B cell (primary cell): ENCODE measurements at regions not wholly inside any gene's neighbourhood (a gene's known extent, or its start where the extent isn't known, plus 50 kb on each side); places are given as distances from the start of the nearest gene placed in this dataset.
"Not testable (repeated sequence)": the region's sequence is repeated elsewhere in the genome, so short reads cannot be mapped to it uniquely, and the experiment has no call there.

ENCODE experiments used
- ATAC-seq: fragments of 200-7000 bp; cut with Tn5 transposase; one replicate; pipeline ENCODE4 v1.10.0; 2021; ENCODE audit warnings: low read depth, mild to moderate bottlenecking, moderate number of reproducible peaks, moderate library complexity
- CTCF ChIA-PET: fragments of 350-600 bp; sonication (Branson Sonifier 250); formaldehyde crosslinking; loops from one replicate; lab custom pipeline; 2021; ENCODE audit warnings: antibody characterized with exemption, inconsistent platforms; lab: Charles Lee
- POLR2A ChIA-PET: fragments of 350-600 bp; sonication (Branson Sonifier 250); formaldehyde crosslinking; loops from one replicate; lab custom pipeline; 2021; ENCODE audit warnings: antibody characterized with exemption; lab: Charles Lee
- DNase-seq: peaks from one replicate; pipeline ENCODE4 v3.0.0; 2013
- H2AFZ ChIP-seq: 2 replicates; pipeline ENCODE4 v1.6.1; 2012; ENCODE audit warnings: mild to moderate bottlenecking, low read depth, low read length; ENCODE audit not compliant: insufficient read depth, poor library complexity, severe bottlenecking
- H3K27ac ChIP-seq, 2 donors: 1 replicate in 1 of 2; 2 replicates in 1 of 2; pipeline ENCODE4 v1.5.1; 2012 to 2013; ENCODE audit warnings: low read length in 2 of 2, mild to moderate bottlenecking in 2 of 2, moderate library complexity in 1 of 2
- H3K27me3 ChIP-seq, 4 experiments: fragments of 200-600 bp in 1 of 4; sonication (generic) in 1 of 4; replicated peaks in 1 of 4; 1 replicate in 2 of 4; 2 replicates in 2 of 4; pipeline versions ENCODE4 v1.6.1 to v1.7.0; 2013 to 2016; ENCODE audit warnings: low read length in 3 of 4, mild to moderate bottlenecking in 2 of 4, mixed read lengths in 1 of 4, moderate library complexity in 1 of 4; ENCODE audit not compliant: insufficient read depth in 4 of 4, control insufficient read depth in 3 of 4; ENCODE audit errors: control extremely low read depth in 1 of 4
- H3K36me3 ChIP-seq, 2 experiments: replicated peaks in 1 of 2; 1 replicate in 1 of 2; 2 replicates in 1 of 2; pipeline versions ENCODE4 v1.6.1 to v1.7.1; 2013; ENCODE audit warnings: low read length in 1 of 2; ENCODE audit not compliant: insufficient read depth in 2 of 2, control insufficient read depth in 1 of 2; ENCODE audit errors: control extremely low read depth in 1 of 2, extremely low read depth in 1 of 2
- H3K4me1 ChIP-seq, 2 donors: fragments of 200-600 bp in 1 of 2; sonication (generic) in 1 of 2; 1 replicate in 1 of 2; 2 replicates in 1 of 2; pipeline versions ENCODE4 v1.5.1 to v1.6.1; 2013 to 2017; ENCODE audit warnings: low read length in 2 of 2; ENCODE audit not compliant: control insufficient read depth in 2 of 2, insufficient read depth in 2 of 2
- H3K4me2 ChIP-seq: replicated peaks from 2 replicates; pipeline ENCODE3; 2012; ENCODE audit warnings: mild to moderate bottlenecking, low read depth, low read length; ENCODE audit not compliant: poor library complexity, severe bottlenecking
- H3K4me3 ChIP-seq, 5 experiments: fragments of 200-600 bp in 1 of 5; sonication (generic) in 1 of 5; 1 replicate in 3 of 5; 2 replicates in 2 of 5; pipeline versions ENCODE4 v1.5.1 to v1.7.0; 2011 to 2016; ENCODE audit warnings: low read length in 4 of 5, mild to moderate bottlenecking in 4 of 5, low read depth in 2 of 5, control low read depth in 1 of 5, moderate library complexity in 1 of 5; ENCODE audit not compliant: insufficient read depth in 1 of 5; ENCODE audit errors: control extremely low read depth in 1 of 5, extremely low read depth in 1 of 5
- H3K79me2 ChIP-seq: fragments of 200-600 bp; sonication (generic); one replicate; pipeline ENCODE4 v1.6.0; 2016; ENCODE audit warnings: low read length; ENCODE audit not compliant: control insufficient read depth, insufficient read depth
- H3K9ac ChIP-seq: fragments of 200-600 bp; sonication (generic); 2 replicates; pipeline ENCODE4 v1.6.1; 2017; ENCODE audit warnings: mild to moderate bottlenecking, low read length, moderate library complexity
- H3K9me3 ChIP-seq, 3 donors: one replicate each; pipeline versions ENCODE4 v1.6.1 to v1.7.1; 2013; ENCODE audit warnings: low read length in 2 of 3; ENCODE audit not compliant: control insufficient read depth in 2 of 3, insufficient read depth in 1 of 3; ENCODE audit errors: control extremely low read depth in 1 of 3
- H4K20me1 ChIP-seq: 2 replicates; pipeline ENCODE4 v1.6.0; 2012; ENCODE audit warnings: mild to moderate bottlenecking, low read length; ENCODE audit not compliant: insufficient read depth, control insufficient read depth, poor library complexity, severe bottlenecking
- H3K27ac Mint-ChIP-seq: one replicate; pipeline ENCODE4 v1.8.0; 2021; ENCODE audit warnings: mixed read lengths
- H3K27me3 Mint-ChIP-seq: one replicate; pipeline ENCODE4 v1.8.0; 2021; ENCODE audit warnings: mixed read lengths
- H3K4me1 Mint-ChIP-seq: one replicate; pipeline ENCODE4 v1.8.0; 2021; ENCODE audit warnings: mixed read lengths
- H3K4me3 Mint-ChIP-seq: one replicate; pipeline ENCODE4 v1.8.0; 2021; ENCODE audit warnings: mixed read lengths
- H3K9me3 Mint-ChIP-seq: one replicate; pipeline ENCODE4 v1.8.0; 2022; ENCODE audit warnings: mixed read lengths; ENCODE audit not compliant: insufficient read depth
- EZH2 ChIP-seq: IDR thresholded peaks from 2 replicates; pipeline ENCODE4 v1.6.1; 2012; ENCODE audit warnings: borderline replicate concordance, low read depth, mild to moderate bottlenecking, moderate library complexity, low read length; ENCODE audit not compliant: insufficient read depth, poor library complexity, severe bottlenecking
- WGBS: methylation state at CpG from one replicate; pipeline ENCODE4 v1.1.5; 2013; ENCODE audit warnings: missing lambda C conversion rate; ENCODE audit not compliant: insufficient coverage; 5-methylcytosine and 5-hydroxymethylcytosine counted together
- intact Hi-C: fragments of 100-400 bp; cut with micrococcal nuclease; formaldehyde crosslinking; loops from one replicate; pipeline ENCODE4 v1.10.0; 2022
- TF ChIP-seq, protein P1 (sequence below): fragments of 200-600 bp; IDR thresholded peaks from one replicate; pipeline ENCODE4 v1.8.0; 2022; ENCODE audit warnings: antibody characterized with exemption, mild to moderate bottlenecking

DNA sequence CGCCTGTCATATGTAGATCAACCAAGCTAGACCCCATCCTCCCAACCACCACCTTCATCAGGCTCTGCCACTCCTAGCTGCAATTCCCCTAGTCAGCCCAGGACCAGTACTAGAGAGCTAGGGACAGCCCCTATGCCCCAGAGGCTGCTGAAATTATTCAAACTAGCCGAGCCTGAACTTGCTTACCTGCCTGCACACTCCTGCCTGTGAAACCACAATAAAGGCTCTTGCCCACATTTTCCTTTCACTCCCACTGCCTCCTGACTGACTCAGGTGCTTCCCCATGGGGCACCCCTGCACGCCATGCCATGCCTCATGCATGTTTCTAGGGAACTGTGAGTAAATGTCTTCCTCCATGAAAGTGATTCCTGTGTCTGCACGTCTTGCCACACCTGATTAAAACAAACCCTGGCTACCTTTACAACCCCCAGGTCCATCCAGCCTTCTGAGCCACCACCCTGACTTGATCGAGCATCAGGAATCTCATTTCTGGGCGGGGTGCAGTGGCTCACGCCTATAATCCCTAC is 66.5 kb upstream of the IER3 start:
- Mint-ChIP-seq H3K4me1 (peaks cover 25% of the 10 kb centered on the region), H3K27me3 (peaks cover 8% of the 10 kb centered on the region), H3K27ac (no peak overlapping the region), H3K9me3 (no peaks in the 10 kb centered on the region), H3K4me3 (no peak overlapping the region)
- intact Hi-C loops = no loop called here
- POLR2A ChIA-PET = interaction anchor here (1.7 kb wide), 1 partner anchor 17 kb away, joined by 4 read pairs; no protein-coding TSS in a partner anchor
- Histone ChIP-seq H3K79me2 (no peaks in the 10 kb centered on the region), H3K36me3 (no peaks in the 10 kb centered on the region), H3K4me2 (peak overlapping the region; percentile 9), H3K4me3 (no peak overlapping the region), H3K4me1 (peaks cover 7 to 10% of the 10 kb centered on the region in 2 donors), H3K9ac (no peak overlapping the region), H3K27me3 (peaks cover 0 to 2% (median under 1%) of the 10 kb centered on the region in 4 experiments), H4K20me1 (no peaks in the 10 kb centered on the region), H3K9me3 (no peaks in the 10 kb centered on the region), H3K27ac (no peak overlapping the region), H2AFZ (no peak overlapping the region)
- WGBS = 47% methylated on average over 4 of the region's 7 CpGs
- CTCF ChIA-PET = interaction anchor here (0.7 to 1.6 kb wide), 2 partner anchors 50 to 95 kb away, joined by 3 read pairs; no protein-coding TSS in a partner anchor
- DNase-seq (peak; percentile 40), ATAC-seq (peak; percentile 89)
- TF ChIP-seq EZH2 = no peak
- TF ChIP-seq, protein P1, sequence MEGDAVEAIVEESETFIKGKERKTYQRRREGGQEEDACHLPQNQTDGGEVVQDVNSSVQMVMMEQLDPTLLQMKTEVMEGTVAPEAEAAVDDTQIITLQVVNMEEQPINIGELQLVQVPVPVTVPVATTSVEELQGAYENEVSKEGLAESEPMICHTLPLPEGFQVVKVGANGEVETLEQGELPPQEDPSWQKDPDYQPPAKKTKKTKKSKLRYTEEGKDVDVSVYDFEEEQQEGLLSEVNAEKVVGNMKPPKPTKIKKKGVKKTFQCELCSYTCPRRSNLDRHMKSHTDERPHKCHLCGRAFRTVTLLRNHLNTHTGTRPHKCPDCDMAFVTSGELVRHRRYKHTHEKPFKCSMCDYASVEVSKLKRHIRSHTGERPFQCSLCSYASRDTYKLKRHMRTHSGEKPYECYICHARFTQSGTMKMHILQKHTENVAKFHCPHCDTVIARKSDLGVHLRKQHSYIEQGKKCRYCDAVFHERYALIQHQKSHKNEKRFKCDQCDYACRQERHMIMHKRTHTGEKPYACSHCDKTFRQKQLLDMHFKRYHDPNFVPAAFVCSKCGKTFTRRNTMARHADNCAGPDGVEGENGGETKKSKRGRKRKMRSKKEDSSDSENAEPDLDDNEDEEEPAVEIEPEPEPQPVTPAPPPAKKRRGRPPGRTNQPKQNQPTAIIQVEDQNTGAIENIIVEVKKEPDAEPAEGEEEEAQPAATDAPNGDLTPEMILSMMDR = no peak

GRCh38 chr6:30807566-30807965 is 63.2 kb upstream of the IER3 start:
- H3K4me3 Mint-ChIP-seq, H3K9me3 ChIP-seq, DNase-seq, H3K27ac ChIP-seq, POLR2A ChIA-PET, ATAC-seq, intact Hi-C loops, H3K9ac ChIP-seq, H3K9me3 Mint-ChIP-seq, H2AFZ ChIP-seq, H3K36me3 ChIP-seq, CTCF ChIA-PET, H3K4me2 ChIP-seq, H3K4me3 ChIP-seq, H3K27me3 ChIP-seq, H4K20me1 ChIP-seq, H3K27ac Mint-ChIP-seq, H3K79me2 ChIP-seq: not testable (repeated sequence)
- peaks cover 18% of the 10 kb centered on the region for H3K27me3 Mint-ChIP-seq
- 94% methylated on average over 10 of the region's 26 CpGs for WGBS
- peaks cover 16% of the 10 kb centered on the region for H3K4me1 Mint-ChIP-seq
- H3K4me1 ChIP-seq = peaks cover 7 to 10% of the 10 kb centered on the region in 2 donors
